ENCODE measurements at regions not wholly inside any gene's neighbourhood (a gene's known extent, or its start where the extent isn't known, plus 50 kb on each side); places are given as distances from the start of the nearest gene placed in this dataset.
"Not testable (repeated sequence)": the region's sequence is repeated elsewhere in the genome, so short reads cannot be mapped to it uniquely, and the experiment has no call there.

- no peak overlapping the region for H3K4me2 ChIP-seq (ENCODE audit: control insufficient read depth, extremely low read depth, insufficient read depth, low read depth, low read length)
- H2AFZ ChIP-seq (ENCODE audit: control insufficient read depth, low read length) = no peak overlapping the region
- DNase-seq (ENCODE audit: low read depth, low spot score) = no peak
- no peak overlapping the region for H3K9ac ChIP-seq (ENCODE audit: control insufficient read depth, extremely low read depth, insufficient read depth, low read length)
- H3K27ac ChIP-seq (ENCODE audit: control insufficient read depth, insufficient read depth, low read length) = no peak overlapping the region
- H3K9me1 ChIP-seq (ENCODE audit: control insufficient read depth, extremely low read depth, insufficient read depth, low read length) = no peaks in the 10 kb centered on the region
- no peaks in the 10 kb centered on the region for H4K20me1 ChIP-seq (ENCODE audit: control insufficient read depth, extremely low read depth, insufficient read depth, low read length)
- dilution Hi-C loops (cut with MboI; ENCODE audit: extremely low pct_ligation_motif_present, low sequenced_read_pairs) = no loop called here
- TF ChIP-seq EZH2 (IDR thresholded peaks at IDR 0.05; ENCODE audit: low read length) (no peak), CTCF (optimal IDR thresholded peaks at IDR 0.05 in 1 of 3, IDR thresholded peaks at IDR 0.05 in 1 of 3, conservative IDR thresholded peaks at IDR 0.05 in 1 of 3; ENCODE audit: extremely low read depth in 1 of 3, insufficient read depth in 2 of 3, low read length in 3 of 3) (no peak)
- H3K9me3 ChIP-seq (ENCODE audit: control insufficient read depth, low read depth, low read length) = no peaks in the 10 kb centered on the region
- H3K4me1 ChIP-seq (ENCODE audit: control insufficient read depth, extremely low read depth, insufficient read depth, low read length) = no peaks in the 10 kb centered on the region
- H3K36me3 ChIP-seq (ENCODE audit: control insufficient read depth in 2 of 2, extremely low read depth in 1 of 2, insufficient read depth in 2 of 2, low read length in 2 of 2) = no peaks in the 10 kb centered on the region
- H3K4me3 ChIP-seq (ENCODE audit: control insufficient read depth in 2 of 3, extremely low read depth in 1 of 3, insufficient read depth in 2 of 3, low read depth in 1 of 3, low read length in 3 of 3) = no peak overlapping the region
- FAIRE-seq = no peak
- H3K27me3 ChIP-seq (ENCODE audit: control insufficient read depth, extremely low read depth, insufficient read depth, low read length) = no peaks in the 10 kb centered on the region
- no peaks in the 10 kb centered on the region for H3K79me2 ChIP-seq (ENCODE audit: control insufficient read depth, insufficient read depth, low read length)
Observed at GRCh38 chr4:62434921-62435320, 1234.8 kb downstream of the ADGRL3 start.

GRCh38 chr4:62431513-62432231, 1231.5 kb downstream of the ADGRL3 start:
- H3K79me2 ChIP-seq (ENCODE audit: control insufficient read depth, insufficient read depth, low read length) = not testable (repeated sequence)

GRCh38 chr4:62429297-62429696, 1229.2 kb downstream of the ADGRL3 start:
- Histone ChIP-seq H3K9me1 (ENCODE audit: control insufficient read depth, extremely low read depth, insufficient read depth, low read length) (no peaks in the 10 kb centered on the region), H3K79me2 (ENCODE audit: control insufficient read depth, insufficient read depth, low read length) (no peaks in the 10 kb centered on the region), H3K36me3 (ENCODE audit: control insufficient read depth in 2 of 2, extremely low read depth in 1 of 2, insufficient read depth in 2 of 2, low read length in 2 of 2) (no peaks in the 10 kb centered on the region), H3K9me3 (ENCODE audit: control insufficient read depth, low read depth, low read length) (no peaks in the 10 kb centered on the region), H3K4me1 (ENCODE audit: control insufficient read depth, extremely low read depth, insufficient read depth, low read length) (no peaks in the 10 kb centered on the region), H2AFZ (ENCODE audit: control insufficient read depth, low read length) (no peak overlapping the region), H3K27me3 (ENCODE audit: control insufficient read depth, extremely low read depth, insufficient read depth, low read length) (no peaks in the 10 kb centered on the region), H3K4me3 (ENCODE audit: control insufficient read depth in 2 of 3, extremely low read depth in 1 of 3, insufficient read depth in 2 of 3, low read depth in 1 of 3, low read length in 3 of 3) (no peak overlapping the region), H3K27ac (ENCODE audit: control insufficient read depth, insufficient read depth, low read length) (no peak overlapping the region), H4K20me1 (ENCODE audit: control insufficient read depth, extremely low read depth, insufficient read depth, low read length) (no peaks in the 10 kb centered on the region), H3K4me2 (ENCODE audit: control insufficient read depth, extremely low read depth, insufficient read depth, low read depth, low read length) (no peak overlapping the region), H3K9ac (ENCODE audit: control insufficient read depth, extremely low read depth, insufficient read depth, low read length) (no peak overlapping the region)
- dilution Hi-C loops (cut with MboI; ENCODE audit: extremely low pct_ligation_motif_present, low sequenced_read_pairs) = no loop called here
- no peak for FAIRE-seq
- TF ChIP-seq EZH2 (IDR thresholded peaks at IDR 0.05; ENCODE audit: low read length) = no peak
- no peak for TF ChIP-seq CTCF (optimal IDR thresholded peaks at IDR 0.05 in 1 of 3, IDR thresholded peaks at IDR 0.05 in 1 of 3, conservative IDR thresholded peaks at IDR 0.05 in 1 of 3; ENCODE audit: extremely low read depth in 1 of 3, insufficient read depth in 2 of 3, low read length in 3 of 3)
- no peak for DNase-seq (ENCODE audit: low read depth, low spot score)

More at GRCh38 chr4:62431513-62432231, 1231.5 kb downstream of the ADGRL3 start:
- H3K4me2 ChIP-seq (ENCODE audit: control insufficient read depth, extremely low read depth, insufficient read depth, low read depth, low read length); H3K9ac ChIP-seq (ENCODE audit: control insufficient read depth, extremely low read depth, insufficient read depth, low read length); H4K20me1 ChIP-seq (ENCODE audit: control insufficient read depth, extremely low read depth, insufficient read depth, low read length); FAIRE-seq; H2AFZ ChIP-seq (ENCODE audit: control insufficient read depth, low read length); H3K27me3 ChIP-seq (ENCODE audit: control insufficient read depth, extremely low read depth, insufficient read depth, low read length); dilution Hi-C loops (cut with MboI; ENCODE audit: extremely low pct_ligation_motif_present, low sequenced_read_pairs); H3K4me1 ChIP-seq (ENCODE audit: control insufficient read depth, extremely low read depth, insufficient read depth, low read length); H3K36me3 ChIP-seq (ENCODE audit: control insufficient read depth in 2 of 2, extremely low read depth in 1 of 2, insufficient read depth in 2 of 2, low read length in 2 of 2); H3K9me1 ChIP-seq (ENCODE audit: control insufficient read depth, extremely low read depth, insufficient read depth, low read length); H3K27ac ChIP-seq (ENCODE audit: control insufficient read depth, insufficient read depth, low read length); H3K4me3 ChIP-seq (ENCODE audit: control insufficient read depth in 2 of 3, extremely low read depth in 1 of 3, insufficient read depth in 2 of 3, low read depth in 1 of 3, low read length in 3 of 3); H3K9me3 ChIP-seq (ENCODE audit: control insufficient read depth, low read depth, low read length): not testable (repeated sequence)
- DNase-seq (ENCODE audit: low read depth, low spot score) = peak; percentile 13

All from keratinocyte (primary cell).